IMR-90 (cell line): ENCODE measurements at regions not wholly inside any gene's neighbourhood (a gene's known extent, or its start where the extent isn't known, plus 50 kb on each side); places are given as distances from the start of the nearest gene placed in this dataset.

ENCODE experiments used
- ATAC-seq: fragments of 200-7000 bp; cut with Tn5 transposase; 2 replicates; pipeline ENCODE4 v1.9.1; 2020; ENCODE audit warnings: low read depth, mild to moderate bottlenecking, moderate library complexity
- BruUV-seq: library from RNA; stranded (reverse); fragments of 400-500 nt; replicated peaks from 2 replicates; lab custom pipeline; 2021; lab: Mats Ljungman, UMichigan
- CTCF ChIA-PET: fragments of 300-600 bp; formaldehyde crosslinking; extraction: SDS; loops from one replicate; lab custom pipeline; 2021; ENCODE audit warnings: antibody characterized with exemption; lab: Yijun Ruan, JAX
- POLR2A ChIA-PET: fragments of 300-600 bp; sonication (Branson Sonifier 250); formaldehyde crosslinking; loops from one replicate; lab custom pipeline; 2022; ENCODE audit warnings: antibody characterized with exemption; ENCODE audit not compliant: unreplicated experiment; lab: Charles Lee
- DNase-seq: peaks from one replicate; pipeline ENCODE4 v3.0.0; 2013
- H2AFZ ChIP-seq: replicated peaks from 2 replicates; pipeline ENCODE3; 2013; ENCODE audit warnings: low read length, mild to moderate bottlenecking; ENCODE audit not compliant: poor library complexity
- H2AK5ac ChIP-seq: 2 replicates; pipeline ENCODE4 v1.6.1; 2013; ENCODE audit warnings: low read depth, low read length, inconsistent platforms
- H2AK9ac ChIP-seq: replicated peaks from 2 replicates; pipeline ENCODE3; 2013; ENCODE audit warnings: mild to moderate bottlenecking, low read depth, low read length, moderate library complexity; ENCODE audit not compliant: poor library complexity
- H2BK120ac ChIP-seq: 2 replicates; pipeline ENCODE4 v1.6.1; 2013; ENCODE audit warnings: low read depth, low read length, inconsistent platforms
- H2BK15ac ChIP-seq: 3 replicates; pipeline ENCODE4 v1.6.1; 2013; ENCODE audit warnings: low read depth, low read length, inconsistent platforms
- H2BK20ac ChIP-seq: 2 replicates; pipeline ENCODE4 v1.6.1; 2013; ENCODE audit warnings: low read depth, mild to moderate bottlenecking, inconsistent platforms, low read length, moderate library complexity
- H2BK5ac ChIP-seq: 2 replicates; pipeline ENCODE4 v1.6.1; 2013; ENCODE audit warnings: mild to moderate bottlenecking, low read depth, low read length, inconsistent platforms; ENCODE audit not compliant: poor library complexity, severe bottlenecking
- H3K14ac ChIP-seq: replicated peaks from 2 replicates; pipeline ENCODE4 v1.6.1; 2013; ENCODE audit warnings: low read depth, low read length, inconsistent platforms
- H3K18ac ChIP-seq: 2 replicates; pipeline ENCODE4 v1.6.1; 2013; ENCODE audit warnings: low read depth, low read length, control low read depth
- H3K23ac ChIP-seq: 2 replicates; pipeline ENCODE4 v1.6.1; 2013; ENCODE audit warnings: low read depth, low read length, inconsistent platforms
- H3K27ac ChIP-seq: 2 replicates; pipeline ENCODE4 v1.5.1; 2013; ENCODE audit warnings: mild to moderate bottlenecking, control low read depth, low read length; ENCODE audit not compliant: insufficient read depth
- H3K27me3 ChIP-seq: 2 replicates; pipeline ENCODE4 v1.6.1; 2013; ENCODE audit warnings: low read length; ENCODE audit not compliant: control insufficient read depth, insufficient read depth
- H3K36me3 ChIP-seq: 2 replicates; pipeline ENCODE4 v1.6.1; 2013; ENCODE audit warnings: low read length, mixed read lengths; ENCODE audit not compliant: control insufficient read depth, insufficient read depth
- H3K4ac ChIP-seq: 2 replicates; pipeline ENCODE4 v1.6.1; 2013; ENCODE audit warnings: low read depth, low read length, inconsistent platforms
- H3K4me1 ChIP-seq: 2 replicates; pipeline ENCODE4 v1.6.1; 2013; ENCODE audit warnings: low read length, mixed read lengths; ENCODE audit not compliant: control insufficient read depth, insufficient read depth
- H3K4me2 ChIP-seq: 2 replicates; pipeline ENCODE4 v1.6.1; 2013; ENCODE audit warnings: low read depth, mild to moderate bottlenecking, control low read depth, low read length, moderate library complexity
- H3K4me3 ChIP-seq: 2 replicates; pipeline ENCODE4 v1.5.1; 2013; ENCODE audit warnings: low read depth, mild to moderate bottlenecking, control low read depth, low read length, moderate library complexity; ENCODE audit not compliant: insufficient read depth
- H3K56ac ChIP-seq: 2 replicates; pipeline ENCODE4 v1.6.1; 2013; ENCODE audit warnings: low read length, inconsistent platforms; ENCODE audit not compliant: insufficient read depth; ENCODE audit errors: extremely low read depth
- H3K79me1 ChIP-seq, 2 experiments: 2 replicates each; pipeline ENCODE4 v1.6.1; 2013; ENCODE audit warnings: low read length in 2 of 2, inconsistent platforms in 1 of 2, low read depth in 1 of 2
- H3K9ac ChIP-seq: 2 replicates; pipeline ENCODE4 v1.6.1; 2013; ENCODE audit warnings: low read depth, low read length, control low read depth
- H3K9me1 ChIP-seq: 2 replicates; pipeline ENCODE4 v1.6.1; 2013; ENCODE audit warnings: low read length, inconsistent platforms; ENCODE audit not compliant: insufficient read depth
- H3K9me3 ChIP-seq: 2 replicates; pipeline ENCODE4 v1.6.1; 2013; ENCODE audit warnings: low read length; ENCODE audit not compliant: control insufficient read depth, insufficient read depth
- H4K20me1 ChIP-seq: 2 replicates; pipeline ENCODE4 v1.6.1; 2013; ENCODE audit warnings: low read length, inconsistent platforms; ENCODE audit not compliant: insufficient read depth
- H4K5ac ChIP-seq: 2 replicates; pipeline ENCODE4 v1.6.1; 2013; ENCODE audit warnings: mild to moderate bottlenecking, low read depth, low read length, control low read depth
- H4K8ac ChIP-seq, 2 experiments: 2 replicates each; pipeline ENCODE4 v1.6.1; 2013; ENCODE audit warnings: low read depth in 2 of 2, low read length in 2 of 2, control low read depth in 1 of 2, inconsistent platforms in 1 of 2
- H4K91ac ChIP-seq: 2 replicates; pipeline ENCODE4 v1.6.1; 2013; ENCODE audit warnings: low read depth, low read length, inconsistent platforms; ENCODE audit not compliant: insufficient read depth
- CEBPB ChIP-seq: IDR thresholded peaks from 2 replicates; pipeline ENCODE4 v1.6.1; 2012; ENCODE audit warnings: low read depth, low read length, improper control_type of control experiment
- NFE2L2 ChIP-seq: fragments of 150-350 bp; IDR thresholded peaks from 2 replicates; pipeline ENCODE4 v1.6.1; 2016; ENCODE audit warnings: low read depth, mild to moderate bottlenecking, low read length
- USF2 ChIP-seq: fragments of 150-350 bp; IDR thresholded peaks from 2 replicates; pipeline ENCODE4 v1.6.1; 2017; ENCODE audit warnings: mild to moderate bottlenecking, antibody characterized with exemption, low read length, low read depth
- WGBS, 2 experiments: methylation state at CpG; one replicate each; pipeline versions ENCODE4 v1.1.5 to v1.1.7; 2013; ENCODE audit warnings: missing lambda C conversion rate in 2 of 2; ENCODE audit not compliant: insufficient read length in 1 of 2; ENCODE audit errors: extremely low coverage in 2 of 2; 5-methylcytosine and 5-hydroxymethylcytosine counted together
- dilution Hi-C: fragments of 300-500 bp; cut with HindIII; formaldehyde crosslinking; loops from one replicate; pipeline ENCODE4 v1.14.3; 2018; ENCODE audit warnings: low sequenced_read_pairs; ENCODE audit not compliant: unreplicated experiment
- in situ Hi-C: fragments of 300-500 bp; cut with MboI; formaldehyde crosslinking; loops from 3 replicates; pipeline ENCODE4 v1.14.3; 2019; ENCODE audit warnings: low sequenced_read_pairs, inconsistent platforms, mixed read lengths
- intact Hi-C: fragments of 100-400 bp; cut with micrococcal nuclease; formaldehyde crosslinking; loops from 2 replicates; pipeline ENCODE4 v1.10.0; 2022

- Histone ChIP-seq H2BK15ac (peak overlapping the region; percentile 65; the same call in 1 of the 3 replicates), H3K14ac (no peak overlapping the region; the same call in 1 of the 2 replicates), H2BK5ac (no peak overlapping the region), H4K20me1 (no peaks in the 10 kb centered on the region), H3K9ac (no peak overlapping the region), H2AK9ac (no peak overlapping the region), H3K23ac (peak overlapping the region; percentile 62), H3K9me1 (peaks cover 8% of the 10 kb centered on the region), H2AK5ac (peak overlapping the region; percentile 92), H4K91ac (no peak overlapping the region), H2BK120ac (peak overlapping the region; percentile 57; the same call in 1 of the 2 replicates), H4K5ac (no peak overlapping the region), H3K4me1 (peaks cover 5% of the 10 kb centered on the region), H2AFZ (peak overlapping the region; percentile 76), H3K9me3 (no peaks in the 10 kb centered on the region), H3K79me1 (no peaks in the 10 kb centered on the region), H3K27me3 (no peaks in the 10 kb centered on the region), H2BK20ac (peak overlapping the region; percentile 80; the same call in 1 of the 2 replicates), H3K4ac (peak overlapping the region; percentile 72; the same call in 1 of the 2 replicates), H3K36me3 (no peaks in the 10 kb centered on the region), H3K27ac (0 out of 2 replicates have a peak overlapping the region, but pooled peaks have one; percentile 13), H3K56ac (no peak overlapping the region), H3K4me2 (no peak overlapping the region), H3K18ac (no peak overlapping the region), H4K8ac (no peak overlapping the region), H3K4me3 (no peak overlapping the region)
- intact Hi-C loops (no loop called here), in situ Hi-C loops (no loop called here), dilution Hi-C loops (no loop called here)
- CTCF ChIA-PET = interaction anchor here (0.6 to 1.3 kb wide), 3 partner anchors 11 to 279 kb away, joined by 3 to 5 read pairs (median 4); no protein-coding TSS in a partner anchor
- BruUV-seq = no TSS peak
- POLR2A ChIA-PET = no interaction called here
- DNase-seq (peak; percentile 36), ATAC-seq (no peak)
- no peak for TF ChIP-seq USF2
- 0 out of 2 replicates have a peak, but pooled peaks have one; percentile 1 for TF ChIP-seq CEBPB
- no peak for TF ChIP-seq NFE2L2
- no CpG with 5 or more reads among the region's 4 CpGs for WGBS, 2 experiments
These were observed 76.1 kb downstream of the ARRDC3 start for GRCh38 chr5:91307048-91307447.
